SK-N-SH (cell line): ENCODE measurements at regions not wholly inside any gene's neighbourhood (a gene's known extent, or its start where the extent isn't known, plus 50 kb on each side); places are given as distances from the start of the nearest gene placed in this dataset.

Experiments used
- JUND ChIP-seq: IDR thresholded peaks from 2 replicates; pipeline ENCODE4 v1.4.0; 2012
- POLR2AphosphoS5 ChIP-seq: IDR thresholded peaks from 2 replicates; pipeline ENCODE4 v1.6.1; 2012; ENCODE audit warnings: low read depth, low read length
- REST ChIP-seq: IDR thresholded peaks from 2 replicates; pipeline ENCODE4 v1.6.1; 2012; ENCODE audit warnings: mild to moderate bottlenecking, low read depth, low read length, moderate library complexity
- ZBTB33 ChIP-seq: IDR thresholded peaks from 2 replicates; pipeline ENCODE4 v1.4.0; 2012; ENCODE audit warnings: low read depth, borderline replicate concordance
- TF ChIP-seq, protein P1 (sequence below): fragments of 200-600 bp; sonication (generic); IDR thresholded peaks from 2 replicates; pipeline ENCODE4 v1.6.1; 2017; ENCODE audit warnings: antibody characterized with exemption, mild to moderate bottlenecking, moderate library complexity
- TF ChIP-seq, protein P2 (sequence below): IDR thresholded peaks from 2 replicates; pipeline ENCODE4; 2012
- TF ChIP-seq, protein P3 (sequence below): fragments of 150-350 bp; IDR thresholded peaks from 2 replicates; pipeline ENCODE4 v1.6.1; 2017; ENCODE audit warnings: antibody characterized with exemption, low read length, low read depth, borderline replicate concordance

DNA sequence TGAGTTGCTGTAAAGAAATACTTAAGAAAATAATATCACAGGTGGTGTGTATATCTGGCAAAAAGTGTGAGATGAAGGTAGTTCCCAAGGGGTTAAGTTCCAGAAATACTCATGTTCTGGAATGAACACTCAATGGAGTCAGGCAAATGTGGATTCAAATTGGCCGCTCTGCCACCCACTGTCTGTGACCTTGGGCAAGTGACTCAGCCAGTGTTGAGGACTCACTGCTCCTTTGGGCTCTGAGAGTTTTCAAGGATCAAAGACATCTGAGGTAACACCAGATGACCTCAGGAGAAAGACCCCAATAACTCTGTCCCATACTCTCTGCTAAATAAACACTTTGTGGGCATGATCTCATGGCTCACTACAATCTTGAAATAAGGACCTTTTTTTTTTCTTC, 59.2 kb upstream of the EYA2 start:
- no peak for TF ChIP-seq REST
- no peak for TF ChIP-seq POLR2AphosphoS5
- TF ChIP-seq, protein P1, sequence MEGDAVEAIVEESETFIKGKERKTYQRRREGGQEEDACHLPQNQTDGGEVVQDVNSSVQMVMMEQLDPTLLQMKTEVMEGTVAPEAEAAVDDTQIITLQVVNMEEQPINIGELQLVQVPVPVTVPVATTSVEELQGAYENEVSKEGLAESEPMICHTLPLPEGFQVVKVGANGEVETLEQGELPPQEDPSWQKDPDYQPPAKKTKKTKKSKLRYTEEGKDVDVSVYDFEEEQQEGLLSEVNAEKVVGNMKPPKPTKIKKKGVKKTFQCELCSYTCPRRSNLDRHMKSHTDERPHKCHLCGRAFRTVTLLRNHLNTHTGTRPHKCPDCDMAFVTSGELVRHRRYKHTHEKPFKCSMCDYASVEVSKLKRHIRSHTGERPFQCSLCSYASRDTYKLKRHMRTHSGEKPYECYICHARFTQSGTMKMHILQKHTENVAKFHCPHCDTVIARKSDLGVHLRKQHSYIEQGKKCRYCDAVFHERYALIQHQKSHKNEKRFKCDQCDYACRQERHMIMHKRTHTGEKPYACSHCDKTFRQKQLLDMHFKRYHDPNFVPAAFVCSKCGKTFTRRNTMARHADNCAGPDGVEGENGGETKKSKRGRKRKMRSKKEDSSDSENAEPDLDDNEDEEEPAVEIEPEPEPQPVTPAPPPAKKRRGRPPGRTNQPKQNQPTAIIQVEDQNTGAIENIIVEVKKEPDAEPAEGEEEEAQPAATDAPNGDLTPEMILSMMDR = no peak
- TF ChIP-seq, protein P2, sequence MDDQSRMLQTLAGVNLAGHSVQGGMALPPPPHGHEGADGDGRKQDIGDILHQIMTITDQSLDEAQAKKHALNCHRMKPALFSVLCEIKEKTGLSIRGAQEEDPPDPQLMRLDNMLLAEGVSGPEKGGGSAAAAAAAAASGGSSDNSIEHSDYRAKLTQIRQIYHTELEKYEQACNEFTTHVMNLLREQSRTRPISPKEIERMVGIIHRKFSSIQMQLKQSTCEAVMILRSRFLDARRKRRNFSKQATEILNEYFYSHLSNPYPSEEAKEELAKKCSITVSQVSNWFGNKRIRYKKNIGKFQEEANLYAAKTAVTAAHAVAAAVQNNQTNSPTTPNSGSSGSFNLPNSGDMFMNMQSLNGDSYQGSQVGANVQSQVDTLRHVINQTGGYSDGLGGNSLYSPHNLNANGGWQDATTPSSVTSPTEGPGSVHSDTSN = no peak
- no peak for TF ChIP-seq JUND
- no peak for TF ChIP-seq ZBTB33
- TF ChIP-seq, protein P3, sequence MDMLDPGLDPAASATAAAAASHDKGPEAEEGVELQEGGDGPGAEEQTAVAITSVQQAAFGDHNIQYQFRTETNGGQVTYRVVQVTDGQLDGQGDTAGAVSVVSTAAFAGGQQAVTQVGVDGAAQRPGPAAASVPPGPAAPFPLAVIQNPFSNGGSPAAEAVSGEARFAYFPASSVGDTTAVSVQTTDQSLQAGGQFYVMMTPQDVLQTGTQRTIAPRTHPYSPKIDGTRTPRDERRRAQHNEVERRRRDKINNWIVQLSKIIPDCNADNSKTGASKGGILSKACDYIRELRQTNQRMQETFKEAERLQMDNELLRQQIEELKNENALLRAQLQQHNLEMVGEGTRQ = no peak
